T-cell (primary cell): ENCODE measurements at regions not wholly inside any gene's neighbourhood (a gene's known extent, or its start where the extent isn't known, plus 50 kb on each side); places are given as distances from the start of the nearest gene placed in this dataset.
"Not testable (repeated sequence)": the region's sequence is repeated elsewhere in the genome, so short reads cannot be mapped to it uniquely, and the experiment has no call there.

ENCODE experiments used
- ATAC-seq, 4 experiments: fragments of 200-7000 bp in 3 of 4; fragments of 150-1000 bp in 1 of 4; cut with Tn5 transposase; replicated peaks in 1 of 4; 1 replicate in 3 of 4; 2 replicates in 1 of 4; pipeline ENCODE4 v1.10.0; 2021; ENCODE audit warnings: moderate library complexity in 3 of 4, mild to moderate bottlenecking in 2 of 4, moderate number of reproducible peaks in 1 of 4
- CTCF ChIA-PET, 2 donors: fragments of 300-600 bp; sonication (Branson Sonifier 250); formaldehyde crosslinking; loops; one replicate each; lab custom pipeline; 2022; ENCODE audit warnings: antibody characterized with exemption in 2 of 2; lab: Charles Lee
- POLR2A ChIA-PET, 2 donors: fragments of 300-600 bp; sonication (Branson Sonifier 250); formaldehyde crosslinking; loops; one replicate each; lab custom pipeline; 2022; ENCODE audit warnings: antibody characterized with exemption in 2 of 2; lab: Charles Lee
- DNase-seq, 35 experiments: peaks; one replicate each; pipeline versions ENCODE4 v3.0.0 to v3.0.0-alpha.2; 2013 to 2023
- H3K27ac ChIP-seq: one replicate; pipeline ENCODE4 v1.5.1; 2013; ENCODE audit warnings: low read length
- H3K27me3 ChIP-seq, 2 experiments: replicated peaks in 1 of 2; 1 replicate in 1 of 2; 2 replicates in 1 of 2; pipeline versions ENCODE4 v1.6.1 to v1.7.0; 2013; ENCODE audit warnings: low read length in 1 of 2, mixed read lengths in 1 of 2; ENCODE audit not compliant: control insufficient read depth in 2 of 2, insufficient read depth in 2 of 2; ENCODE audit errors: extremely low read depth in 1 of 2
- H3K36me3 ChIP-seq, 2 donors: 1 replicate in 1 of 2; 2 replicates in 1 of 2; pipeline versions ENCODE4 v1.6.1 to v1.7.0; 2013; ENCODE audit warnings: low read length in 1 of 2; ENCODE audit not compliant: control insufficient read depth in 2 of 2, insufficient read depth in 1 of 2; ENCODE audit errors: extremely low read depth in 1 of 2
- H3K4me1 ChIP-seq, 2 experiments: 1 replicate in 1 of 2; 2 replicates in 1 of 2; pipeline versions ENCODE4 v1.6.1 to v1.7.0; 2013; ENCODE audit warnings: low read length in 2 of 2, mixed read lengths in 1 of 2; ENCODE audit not compliant: insufficient read depth in 2 of 2, control insufficient read depth in 1 of 2; ENCODE audit errors: extremely low read depth in 1 of 2
- H3K4me3 ChIP-seq, 2 donors: 1 replicate in 1 of 2; 2 replicates in 1 of 2; pipeline versions ENCODE4 v1.5.1 to v1.7.0; 2013; ENCODE audit warnings: mild to moderate bottlenecking in 2 of 2, low read length in 1 of 2, moderate library complexity in 1 of 2; ENCODE audit not compliant: control insufficient read depth in 1 of 2; ENCODE audit errors: extremely low read depth in 1 of 2
- H3K9me3 ChIP-seq: 2 replicates; pipeline ENCODE4 v1.7.0; 2013
- H3K27ac Mint-ChIP-seq, 2 donors: one replicate each; pipeline ENCODE4 v1.8.0; 2020 to 2021; ENCODE audit warnings: mild to moderate bottlenecking in 2 of 2, mixed read lengths in 2 of 2
- H3K27me3 Mint-ChIP-seq, 2 donors: one replicate each; pipeline ENCODE4 v1.8.0; 2021 to 2022; ENCODE audit warnings: mixed read lengths in 2 of 2
- H3K36me3 Mint-ChIP-seq: one replicate; pipeline ENCODE4 v1.8.0; 2021; ENCODE audit warnings: mixed read lengths
- H3K4me1 Mint-ChIP-seq, 3 donors: one replicate each; pipeline ENCODE4 v1.8.0; 2020 to 2022; ENCODE audit warnings: mixed read lengths in 3 of 3, mild to moderate bottlenecking in 1 of 3
- H3K4me3 Mint-ChIP-seq, 3 donors: one replicate each; pipeline ENCODE4 v1.8.0; 2020 to 2022; ENCODE audit warnings: mild to moderate bottlenecking in 3 of 3, mixed read lengths in 3 of 3, moderate library complexity in 3 of 3
- H3K9me3 Mint-ChIP-seq, 3 donors: one replicate each; pipeline ENCODE4 v1.8.0; 2020 to 2022; ENCODE audit warnings: mixed read lengths in 3 of 3
- whole genome bisulfite sequencing: methylation state at CpG from one replicate; pipeline ENCODE4 v1.1.5; 2013; ENCODE audit warnings: missing lambda C conversion rate; ENCODE audit not compliant: insufficient coverage; 5-methylcytosine and 5-hydroxymethylcytosine counted together

DNA sequence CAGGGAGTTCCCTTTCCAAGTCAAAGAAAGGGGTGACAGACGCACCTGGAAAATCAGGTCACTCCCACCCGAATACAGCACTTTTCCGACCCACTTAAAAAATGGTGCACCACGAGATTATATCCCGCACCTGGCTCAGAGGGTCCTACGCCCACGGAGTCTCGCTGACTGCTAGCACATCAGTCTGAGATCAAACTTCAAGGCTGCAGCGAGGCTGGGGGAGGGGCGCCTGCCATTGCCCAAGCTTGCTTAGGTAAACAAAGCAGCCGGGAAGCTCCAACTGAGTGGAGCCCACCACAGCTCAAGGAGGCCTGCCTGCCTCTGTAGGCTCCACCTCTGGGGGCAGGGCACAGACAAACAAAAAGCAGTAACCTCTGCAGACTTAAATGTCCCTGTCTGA lies 277.8 kb upstream of the ARHGAP42 start:
- H3K9me3 Mint-ChIP-seq, result peaks cover 12 to 21% (median 20%) of the 10 kb centered on the region in 3 donors
- H3K27me3 ChIP-seq, DNase-seq, H3K4me3 Mint-ChIP-seq, H3K4me1 ChIP-seq, H3K27me3 Mint-ChIP-seq, H3K36me3 Mint-ChIP-seq, H3K4me1 Mint-ChIP-seq, H3K4me3 ChIP-seq, H3K27ac Mint-ChIP-seq, H3K9me3 ChIP-seq, H3K27ac ChIP-seq, CTCF ChIA-PET, POLR2A ChIA-PET, ATAC-seq, H3K36me3 ChIP-seq: not testable (repeated sequence)
- WGBS, result 86% methylated on average over 10 of the region's 11 CpGs

DNA sequence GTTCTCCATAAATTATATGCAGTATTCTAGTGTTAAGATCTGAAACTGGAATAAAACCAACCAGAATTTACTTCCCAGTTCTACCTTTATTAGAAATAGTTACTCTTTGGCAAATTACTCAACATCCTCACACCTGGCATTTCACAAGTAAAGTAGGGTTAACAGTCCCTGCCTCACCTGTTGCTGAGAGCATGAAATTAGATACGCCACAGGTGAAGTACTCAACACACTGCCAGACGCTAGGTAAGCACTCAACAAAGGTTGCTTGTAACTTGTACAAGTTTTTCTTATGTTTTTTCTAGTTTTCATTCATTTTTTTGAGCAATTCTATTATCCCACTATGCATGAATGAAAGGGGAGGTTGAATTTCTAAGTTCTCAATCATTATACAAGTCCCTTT lies 267.6 kb upstream of the ARHGAP42 start:
- Mint-ChIP-seq H3K9me3 (peaks cover 31 to 43% (median 32%) of the 10 kb centered on the region in 3 donors), H3K36me3 (no peaks in the 10 kb centered on the region), H3K27me3 (no peaks in the 10 kb centered on the region), H3K27ac (no peak overlapping the region), H3K4me1 (no peaks in the 10 kb centered on the region), H3K4me3 (no peak overlapping the region)
- ChIA-PET CTCF (no interaction called here), POLR2A (no interaction called here)
- no peaks in the 10 kb centered on the region for H3K36me3 ChIP-seq
- DNase-seq (no peak), ATAC-seq (no peak)
- WGBS, result no CpG with 5 or more reads among the region's 2 CpGs
- H3K4me3 ChIP-seq, result no peak overlapping the region
- no peaks in the 10 kb centered on the region for H3K27me3 ChIP-seq
- H3K4me1 ChIP-seq, result no peaks in the 10 kb centered on the region
- no peaks in the 10 kb centered on the region for H3K9me3 ChIP-seq
- H3K27ac ChIP-seq, result no peak overlapping the region

- Mint-ChIP-seq H3K9me3 (peaks cover 0 to 18% (median 9%) of the 10 kb centered on the region in 3 donors), H3K27me3 (no peaks in the 10 kb centered on the region), H3K4me3 (no peak overlapping the region), H3K4me1 (no peaks in the 10 kb centered on the region), H3K27ac (no peak overlapping the region), H3K36me3 (no peaks in the 10 kb centered on the region)
- POLR2A ChIA-PET, result no interaction called here
- H3K27ac ChIP-seq, result no peak overlapping the region
- no peaks in the 10 kb centered on the region for H3K27me3 ChIP-seq
- CTCF ChIA-PET, result no interaction called here
- no peaks in the 10 kb centered on the region for H3K36me3 ChIP-seq
- H3K4me3 ChIP-seq, result no peak overlapping the region
- no peaks in the 10 kb centered on the region for H3K9me3 ChIP-seq
- DNase-seq (no peak), ATAC-seq (no peak)
- 63% methylated on average over 1 of the region's 10 CpGs for WGBS
- no peaks in the 10 kb centered on the region for H3K4me1 ChIP-seq
These were observed 252.1 kb upstream of the ARHGAP42 start for GRCh38 chr11:100434821-100435641.

- no peaks in the 10 kb centered on the region for H3K27me3 ChIP-seq
- H3K4me3 ChIP-seq, result no peak overlapping the region
- Mint-ChIP-seq H3K4me3 (no peak overlapping the region), H3K4me1 (no peaks in the 10 kb centered on the region), H3K27me3 (no peaks in the 10 kb centered on the region), H3K36me3 (no peaks in the 10 kb centered on the region), H3K9me3 (peaks cover 6 to 25% (median 19%) of the 10 kb centered on the region in 3 donors), H3K27ac (no peak overlapping the region)
- ChIA-PET POLR2A (no interaction called here), CTCF (no interaction called here)
- H3K4me1 ChIP-seq, result no peaks in the 10 kb centered on the region
- DNase-seq, result no peak
- H3K36me3 ChIP-seq, result no peaks in the 10 kb centered on the region
- ATAC-seq, result no peak
- no peaks in the 10 kb centered on the region for H3K9me3 ChIP-seq
- no peak overlapping the region for H3K27ac ChIP-seq
- no CpG with 5 or more reads among the region's 2 CpGs for WGBS
These were observed 248.7 kb upstream of the ARHGAP42 start for GRCh38 chr11:100438376-100438775.

- H3K27me3 Mint-ChIP-seq, result no peaks in the 10 kb centered on the region
- peaks cover 12 to 19% (median 14%) of the 10 kb centered on the region in 3 donors for H3K9me3 Mint-ChIP-seq
- ChIA-PET CTCF (no interaction called here), POLR2A (no interaction called here)
- Histone ChIP-seq H3K27ac (no peak overlapping the region), H3K36me3 (no peaks in the 10 kb centered on the region), H3K9me3 (no peaks in the 10 kb centered on the region), H3K27me3 (no peaks in the 10 kb centered on the region), H3K4me1 (no peaks in the 10 kb centered on the region), H3K4me3 (no peak overlapping the region)
- DNase-seq (no peak), ATAC-seq (no peak)
- no peaks in the 10 kb centered on the region for H3K36me3 Mint-ChIP-seq
- H3K4me3 Mint-ChIP-seq, result no peak overlapping the region
- H3K4me1 Mint-ChIP-seq, result no peaks in the 10 kb centered on the region
- H3K27ac Mint-ChIP-seq, result no peak overlapping the region
- 14% methylated on average over 1 of the region's 1 CpG for WGBS
These were observed 246.0 kb upstream of the ARHGAP42 start for GRCh38 chr11:100441086-100441485.

- H3K9me3 Mint-ChIP-seq, result peaks cover 13 to 20% (median 14%) of the 10 kb centered on the region in 3 donors
- Histone ChIP-seq H3K4me3 (no peak overlapping the region), H3K36me3 (no peaks in the 10 kb centered on the region), H3K27me3 (no peaks in the 10 kb centered on the region), H3K9me3 (no peaks in the 10 kb centered on the region), H3K4me1 (no peaks in the 10 kb centered on the region), H3K27ac (no peak overlapping the region)
- H3K4me3 Mint-ChIP-seq, result no peak overlapping the region
- H3K27ac Mint-ChIP-seq, result no peak overlapping the region
- ATAC-seq (no peak), DNase-seq (no peak)
- H3K27me3 Mint-ChIP-seq, result no peaks in the 10 kb centered on the region
- no peaks in the 10 kb centered on the region for H3K4me1 Mint-ChIP-seq
- ChIA-PET CTCF (no interaction called here), POLR2A (no interaction called here)
- no peaks in the 10 kb centered on the region for H3K36me3 Mint-ChIP-seq
- WGBS, result no CpG with 5 or more reads among the region's 3 CpGs
These were observed 245.1 kb upstream of the ARHGAP42 start for GRCh38 chr11:100442017-100442416.
